HG03354 (cell line): ENCODE measurements at regions not wholly inside any gene's neighbourhood (a gene's known extent, or its start where the extent isn't known, plus 50 kb on each side); places are given as distances from the start of the nearest gene placed in this dataset.
"Not testable (repeated sequence)": the region's sequence is repeated elsewhere in the genome, so short reads cannot be mapped to it uniquely, and the experiment has no call there.

ENCODE experiments used
- ATAC-seq: cut with Tn5 transposase; IDR thresholded peaks from one replicate; pipeline ENCODE4 v1.9.1; 2021; ENCODE audit warnings: mild to moderate bottlenecking; ENCODE audit not compliant: unreplicated experiment, poor library complexity, severe bottlenecking

DNA sequence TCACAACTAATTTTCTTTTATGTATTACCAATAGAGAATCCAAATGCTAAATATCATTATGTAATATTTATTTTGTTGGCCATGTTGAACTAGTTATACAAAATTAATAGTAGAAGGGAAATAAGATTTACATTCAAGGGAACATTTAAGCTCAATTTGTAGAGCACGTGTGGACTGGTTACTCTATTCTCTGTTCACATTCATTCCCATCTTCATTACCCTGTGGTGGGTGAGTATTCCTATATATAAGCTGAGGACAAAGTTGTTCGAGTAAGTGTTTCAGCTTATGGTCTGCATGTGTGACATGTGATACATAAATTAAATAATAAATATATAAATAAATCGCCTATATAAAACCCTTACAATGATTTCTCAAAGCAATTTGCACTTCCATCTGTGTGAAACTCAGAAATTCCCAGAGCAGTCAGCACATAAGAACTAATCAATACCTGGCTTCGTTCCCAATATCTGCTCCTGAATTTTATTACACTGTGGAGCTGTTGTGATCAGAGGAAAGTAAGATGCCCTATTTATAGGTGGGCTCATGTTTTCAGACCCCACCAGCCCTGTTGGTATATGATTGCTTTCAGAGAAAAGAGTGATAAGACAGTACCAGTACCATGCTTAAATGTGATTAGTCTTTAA is 308.2 kb upstream of the DCN start:
- no peak for ATAC-seq

DNA sequence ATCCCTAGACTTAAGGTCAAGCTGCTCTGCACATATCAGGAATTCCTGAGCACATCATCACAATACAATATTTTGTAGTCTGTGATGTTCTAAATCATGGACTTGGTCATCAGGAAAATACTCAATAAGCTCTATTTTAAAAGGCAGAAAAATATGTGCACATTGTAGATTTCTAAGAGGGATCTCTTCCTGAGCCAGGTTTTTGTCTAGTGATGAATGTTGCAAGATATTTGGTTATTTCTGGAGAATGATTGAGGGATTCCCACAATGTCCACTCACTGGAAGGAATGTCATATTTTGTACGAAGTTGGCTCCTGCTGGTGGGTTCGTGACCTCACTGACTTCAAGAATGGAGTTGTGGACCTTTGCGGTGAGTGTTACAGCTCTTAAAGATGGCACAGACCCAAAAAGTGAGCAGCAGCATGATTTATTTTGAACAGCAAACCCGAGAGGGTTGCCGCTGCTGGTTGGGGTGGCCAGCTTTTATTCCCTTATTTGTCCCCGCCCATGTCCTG is 300.9 kb upstream of the DCN start:
- ATAC-seq, result no peak

DNA sequence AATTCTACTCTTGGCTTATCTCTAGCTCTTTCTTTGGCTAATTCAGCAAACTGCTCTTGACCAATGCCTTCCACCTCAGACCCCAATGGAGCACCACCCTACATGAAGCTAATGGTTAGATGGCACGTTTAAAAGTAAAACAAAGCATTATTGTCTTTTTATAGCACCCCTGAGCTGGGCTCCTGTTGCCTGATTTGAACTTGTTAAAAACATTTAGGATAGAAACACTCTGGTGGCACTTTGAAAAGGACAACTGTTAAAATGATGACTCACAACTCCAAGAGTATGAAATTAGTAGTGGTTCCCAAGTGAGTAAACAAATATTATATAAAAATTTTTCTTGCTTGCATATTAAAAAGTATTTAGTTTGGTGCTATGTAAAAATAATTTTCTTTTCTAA is 299.6 kb upstream of the DCN start:
- no peak for ATAC-seq

DNA sequence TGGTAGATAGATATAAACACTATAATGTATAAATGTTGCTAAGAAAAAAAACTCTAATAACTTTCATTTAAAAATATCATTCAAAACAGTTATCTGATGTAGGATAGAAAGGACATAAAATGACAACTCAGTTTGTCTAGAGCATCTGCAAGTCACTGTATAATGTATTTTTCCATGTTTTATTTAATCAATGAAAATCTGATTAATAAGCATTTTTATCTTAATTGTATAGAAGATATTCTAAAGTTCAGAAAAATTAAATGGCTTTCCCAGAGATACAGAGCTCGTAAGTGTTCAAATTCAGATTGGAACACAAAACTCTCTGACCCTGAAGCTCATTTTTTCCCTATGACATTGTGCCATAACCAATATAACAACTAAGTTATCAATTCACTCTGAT is 295.9 kb upstream of the DCN start:
- ATAC-seq, result no peak

DNA sequence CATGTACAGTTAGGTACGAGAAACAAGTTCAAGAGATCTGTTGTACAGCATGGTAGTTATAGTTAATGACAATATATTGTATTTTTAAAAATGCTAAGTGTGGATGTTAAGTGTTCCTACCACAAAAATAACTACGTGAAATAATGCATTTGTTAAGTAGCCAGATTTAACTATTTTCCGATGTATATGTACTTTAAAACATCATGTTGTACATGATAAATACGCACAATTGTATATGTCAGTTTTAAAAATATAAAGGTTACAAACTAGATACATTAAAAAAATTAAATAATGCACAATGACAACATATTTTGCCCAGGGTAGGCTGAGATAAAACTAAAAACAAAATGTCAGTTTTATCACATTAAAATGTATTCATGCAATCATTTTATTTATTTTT is 285.1 kb upstream of the DCN start:
- no peak for ATAC-seq

DNA sequence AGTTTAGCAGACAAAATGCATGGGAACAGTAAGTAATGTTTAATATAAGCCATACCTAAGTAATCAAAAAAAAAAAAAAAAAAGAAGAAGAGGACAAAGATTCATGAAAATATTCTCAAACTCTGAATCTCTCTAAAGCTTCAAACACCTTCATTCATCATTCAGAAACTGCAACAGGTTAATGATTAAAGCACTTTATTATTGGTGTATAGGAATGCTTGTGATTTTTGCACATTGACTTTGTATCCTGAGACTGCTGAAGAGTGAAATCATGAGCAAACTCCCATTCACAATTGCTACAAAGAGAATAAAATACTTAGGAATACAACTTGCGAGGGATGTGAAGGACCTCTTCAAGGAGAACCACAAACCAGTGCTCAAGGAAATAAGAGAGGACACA is 278.4 kb upstream of the DCN start:
- no peak for ATAC-seq

DNA sequence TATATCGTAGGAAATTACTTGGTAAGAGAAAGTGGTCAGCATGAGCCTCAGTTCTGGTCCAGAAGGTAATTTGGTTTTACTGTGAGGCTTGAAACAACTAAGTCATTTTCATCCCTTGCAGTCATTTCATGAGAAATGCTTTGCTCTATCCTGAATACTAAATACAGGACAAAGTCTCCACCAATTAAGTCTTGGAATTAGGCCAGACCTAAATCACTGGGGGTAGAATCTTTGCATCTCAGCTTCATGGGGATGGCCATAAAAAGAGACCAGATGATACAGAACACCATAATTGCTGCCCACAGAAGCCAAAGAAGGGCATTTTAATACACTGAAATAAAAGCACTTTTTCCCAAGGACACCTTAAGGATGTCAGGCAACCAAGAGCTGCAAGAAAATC is 277.9 kb upstream of the DCN start:
- ATAC-seq, result no peak

DNA sequence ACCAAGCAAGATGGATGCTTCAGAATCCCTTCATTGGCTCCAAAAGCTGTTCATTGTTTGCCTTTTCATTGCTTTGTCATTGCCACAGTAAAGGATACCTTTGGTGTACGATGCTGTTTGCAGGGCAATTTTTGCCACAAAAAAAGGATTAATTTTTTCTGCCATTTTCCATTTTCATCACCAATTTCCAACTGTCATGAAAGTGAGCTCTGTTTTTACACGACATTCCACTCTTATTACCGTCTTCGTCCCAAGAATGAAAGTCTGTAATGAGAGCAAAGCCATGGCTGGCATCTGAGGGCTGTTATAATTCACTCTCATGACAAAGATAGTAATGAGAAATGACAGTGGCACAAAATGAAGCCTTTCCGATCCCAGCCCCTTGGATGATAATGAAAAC is 272.7 kb upstream of the DCN start:
- no peak for ATAC-seq

DNA sequence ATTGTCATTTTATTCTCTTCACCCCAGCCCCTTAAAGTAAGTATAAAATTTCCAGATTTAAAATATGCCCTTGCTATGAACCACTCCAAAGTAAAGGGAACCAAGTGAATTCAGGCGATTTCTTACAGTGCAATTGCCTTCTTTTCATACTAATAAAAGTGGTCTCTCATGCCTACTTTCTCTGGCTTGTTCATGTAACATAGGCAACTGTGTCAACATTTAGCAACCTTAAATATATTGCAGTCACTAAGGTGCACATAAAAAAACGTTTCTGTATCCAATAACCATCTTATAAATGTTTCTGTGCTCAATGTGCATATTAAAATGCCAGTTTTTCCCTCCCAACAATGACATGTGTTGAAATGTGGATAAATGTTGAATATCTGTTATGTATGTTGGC is 271.6 kb upstream of the DCN start:
- ATAC-seq, result no peak

DNA sequence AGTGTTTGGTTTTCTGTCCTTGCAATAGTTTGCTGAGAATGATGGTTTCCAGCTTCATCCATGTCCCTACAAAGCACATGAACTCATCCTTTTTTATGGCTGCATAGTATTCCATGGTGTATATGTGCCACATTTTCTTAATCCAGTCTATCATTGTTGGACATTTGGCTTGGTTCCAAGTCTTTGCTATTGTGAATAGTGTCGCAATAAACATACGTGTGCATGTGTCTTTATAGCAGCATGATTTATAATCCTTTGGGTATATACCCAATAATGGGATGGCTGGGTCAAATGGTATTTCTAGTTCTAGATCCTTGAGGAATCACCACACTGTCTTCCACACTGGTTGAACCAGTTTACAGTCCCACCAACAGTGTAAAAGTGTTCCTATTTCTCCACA is 269.8 kb upstream of the DCN start:
- not testable (repeated sequence) for ATAC-seq

DNA sequence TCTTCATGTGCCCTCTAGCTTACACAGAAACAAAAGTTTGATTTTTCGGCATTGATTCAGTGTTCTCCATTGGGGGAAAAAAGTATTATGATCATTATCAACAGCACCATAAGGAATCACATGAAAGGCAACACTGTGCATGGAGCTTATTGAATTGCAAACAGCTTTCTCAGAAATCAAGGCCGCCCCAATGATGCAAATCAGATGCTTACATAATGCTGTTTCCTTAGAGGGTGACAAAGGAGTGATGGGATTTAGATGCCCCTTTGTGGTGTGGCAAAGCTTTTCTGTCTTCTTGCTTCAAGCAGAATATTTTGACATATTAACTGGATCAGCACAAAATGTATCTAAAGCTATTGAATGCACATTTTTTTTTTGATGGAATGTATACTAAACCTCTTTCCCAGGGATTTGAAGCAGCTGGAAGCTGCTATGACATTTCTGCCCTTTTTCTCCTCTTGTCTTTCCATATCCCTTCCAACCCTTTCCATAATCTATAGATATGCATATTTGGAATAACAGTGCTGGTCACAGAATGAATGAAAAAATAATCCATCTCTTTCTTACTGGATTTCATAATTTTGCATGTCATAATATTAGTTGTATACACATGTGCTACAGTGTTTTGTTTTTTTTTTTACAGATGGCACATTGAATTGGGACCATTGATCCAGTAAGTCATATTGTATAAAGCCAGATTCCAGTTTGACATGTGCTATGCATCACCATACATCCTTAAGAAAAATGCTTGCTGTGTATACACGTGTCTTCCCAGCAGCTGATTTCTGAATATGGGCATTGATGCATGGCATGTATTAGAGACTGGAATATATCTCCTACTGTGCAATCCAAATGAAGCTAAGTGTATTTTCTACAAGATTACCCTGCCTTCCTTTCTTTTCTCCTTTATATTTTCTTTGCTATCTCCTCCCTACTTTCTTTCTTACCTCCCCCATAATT is 259.7 kb upstream of the DCN start:
- ATAC-seq, result no peak

DNA sequence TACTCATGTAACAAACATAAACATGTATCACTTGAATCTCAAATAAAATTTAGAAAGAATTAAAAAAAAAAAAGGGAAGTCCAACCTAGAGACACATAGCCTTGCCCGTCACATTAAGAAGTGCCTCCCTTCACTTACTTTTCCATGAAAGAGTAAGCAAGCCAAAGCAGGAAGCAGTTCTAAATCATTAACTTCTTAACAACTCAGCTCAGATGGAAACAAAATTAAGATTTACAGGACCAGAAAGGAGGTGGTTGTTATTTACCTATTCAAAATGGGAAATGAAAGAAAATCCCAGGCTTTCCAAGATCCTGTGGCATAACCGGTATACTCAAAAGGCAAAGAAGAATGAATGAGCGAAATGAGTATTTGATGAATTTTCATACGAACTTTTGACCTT is 258.6 kb upstream of the DCN start:
- ATAC-seq, result no peak

DNA sequence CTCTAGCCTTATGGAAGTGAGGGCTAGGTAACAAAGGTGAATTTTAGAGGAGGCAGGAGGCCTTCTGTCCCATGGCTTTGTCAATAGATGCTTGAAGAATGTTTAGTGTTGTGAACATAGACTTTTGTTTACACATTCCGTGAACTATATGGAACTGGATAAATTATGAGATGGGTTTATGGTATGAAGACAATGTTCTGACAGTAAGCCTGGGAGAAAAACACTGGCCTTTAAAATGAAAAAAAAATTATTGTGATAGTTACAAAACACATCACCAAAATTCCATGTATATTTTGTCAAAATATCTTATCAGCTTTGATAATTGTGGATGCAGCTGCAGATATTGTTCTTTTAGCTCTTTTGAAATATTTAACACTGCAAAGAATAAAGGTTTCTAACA is 251.5 kb upstream of the DCN start:
- ATAC-seq, result no peak

DNA sequence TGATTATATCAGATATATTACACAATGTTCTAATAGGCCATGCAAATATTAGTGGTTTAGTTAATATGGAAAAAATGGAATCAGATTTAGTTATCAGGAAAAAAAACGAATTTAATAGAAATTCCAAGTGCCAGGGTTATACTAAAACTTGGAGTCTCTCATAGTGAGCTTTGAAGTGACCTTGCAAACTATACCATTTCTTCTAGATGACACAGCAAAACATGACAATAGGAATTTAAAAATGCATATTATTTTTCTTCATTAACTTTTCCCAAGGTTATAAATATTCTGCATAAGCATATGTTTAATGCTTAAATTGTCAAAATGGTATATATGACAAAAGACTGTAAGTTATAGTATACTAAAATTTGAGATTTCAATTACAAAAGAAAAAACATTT is 250.1 kb upstream of the DCN start:
- ATAC-seq, result no peak

DNA sequence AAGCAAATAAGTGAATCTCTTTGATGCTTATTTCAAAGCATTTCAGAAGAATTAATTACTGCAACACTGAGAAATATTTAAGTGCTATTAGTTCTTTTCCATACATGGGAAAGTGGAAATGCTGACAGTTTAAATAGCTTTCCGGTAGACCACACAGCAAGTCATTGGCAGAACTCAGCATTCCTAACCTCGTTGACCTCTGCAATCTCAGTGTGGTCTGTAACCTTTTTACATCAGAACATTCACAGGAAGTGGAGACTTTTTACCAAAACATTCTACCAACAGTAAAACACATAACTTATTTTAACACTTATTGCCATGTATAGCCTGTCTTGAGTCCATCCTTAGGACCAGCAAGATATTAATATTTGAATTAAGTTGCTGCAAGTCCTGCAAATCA is 249.5 kb upstream of the DCN start:
- no peak for ATAC-seq

DNA sequence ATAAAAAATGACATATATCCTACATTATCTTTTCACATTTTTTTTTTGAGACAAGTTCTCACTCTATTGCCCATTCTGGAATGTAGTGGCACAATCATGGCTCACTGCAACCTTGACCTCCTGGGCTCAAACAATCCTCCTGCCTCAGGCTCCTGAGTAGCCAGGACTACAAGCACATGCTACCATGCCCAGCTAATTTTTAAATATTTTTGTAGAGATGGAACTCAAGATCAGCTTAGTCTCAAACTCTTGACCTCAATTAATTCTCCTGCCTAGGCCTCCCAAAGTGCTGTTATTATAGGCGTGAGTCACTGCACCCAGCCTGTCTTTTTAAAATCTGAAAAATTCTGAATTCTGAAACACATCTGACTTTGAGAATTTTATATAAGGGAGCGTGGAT is 241.9 kb upstream of the DCN start:
- ATAC-seq, result no peak

DNA sequence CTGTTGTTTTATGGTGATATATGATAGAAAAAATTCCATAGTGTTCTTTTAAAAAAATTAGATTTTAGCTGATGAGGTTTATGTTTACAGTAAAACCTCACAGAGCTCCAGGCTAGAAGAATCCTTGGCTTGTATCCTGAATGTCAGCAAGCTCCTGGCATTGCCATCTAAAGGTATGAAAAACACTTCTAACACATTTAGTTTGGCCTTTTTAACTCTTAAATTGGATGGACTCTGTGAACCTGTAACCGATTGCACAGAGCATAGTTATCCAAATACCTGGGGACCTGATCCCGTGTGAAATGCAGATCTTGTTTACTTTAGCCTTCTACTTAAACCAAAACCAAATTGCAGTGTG is 241.1 kb upstream of the DCN start:
- ATAC-seq, result no peak

DNA sequence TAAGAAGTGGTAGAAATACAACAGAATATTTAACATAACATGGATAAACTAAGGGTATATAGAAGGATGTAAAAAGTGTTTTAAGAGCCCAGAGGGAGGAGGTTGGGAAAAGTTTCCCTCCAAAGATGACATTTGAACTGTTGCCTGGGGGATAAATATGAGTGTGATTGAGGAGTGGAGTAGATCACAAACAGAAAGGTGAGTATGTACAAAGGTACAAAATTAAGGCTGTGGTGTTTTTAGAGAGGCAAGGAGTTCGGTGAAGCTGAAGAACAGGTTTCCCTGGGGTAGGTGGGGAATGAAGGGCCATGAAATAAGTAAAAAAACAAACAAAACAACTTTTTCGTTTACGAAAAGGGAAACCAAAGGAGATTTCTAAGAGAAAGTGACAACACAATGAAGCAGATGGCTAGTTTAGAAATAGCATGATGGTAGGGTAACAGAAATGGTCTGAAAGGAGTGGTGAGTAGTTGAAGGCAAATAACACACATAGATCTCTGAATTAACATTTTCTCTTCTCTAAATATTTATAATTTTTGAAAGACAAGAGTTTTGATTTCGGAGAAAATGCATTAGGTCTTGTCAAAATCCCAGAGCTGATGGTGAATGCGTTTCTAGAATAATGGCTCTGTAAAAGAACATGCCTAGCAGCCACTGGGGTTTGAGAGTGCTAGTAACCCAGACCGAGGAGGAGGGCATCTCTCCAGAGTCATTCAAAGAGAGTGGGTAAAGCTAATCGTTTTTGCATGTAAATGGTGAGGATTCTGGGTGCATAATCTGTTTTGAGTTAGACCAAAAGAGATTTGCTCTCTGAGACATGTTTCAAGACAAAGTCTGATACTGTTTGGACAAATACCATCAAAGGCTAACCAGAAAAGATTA is 240.4 kb upstream of the DCN start:
- ATAC-seq, result no peak

DNA sequence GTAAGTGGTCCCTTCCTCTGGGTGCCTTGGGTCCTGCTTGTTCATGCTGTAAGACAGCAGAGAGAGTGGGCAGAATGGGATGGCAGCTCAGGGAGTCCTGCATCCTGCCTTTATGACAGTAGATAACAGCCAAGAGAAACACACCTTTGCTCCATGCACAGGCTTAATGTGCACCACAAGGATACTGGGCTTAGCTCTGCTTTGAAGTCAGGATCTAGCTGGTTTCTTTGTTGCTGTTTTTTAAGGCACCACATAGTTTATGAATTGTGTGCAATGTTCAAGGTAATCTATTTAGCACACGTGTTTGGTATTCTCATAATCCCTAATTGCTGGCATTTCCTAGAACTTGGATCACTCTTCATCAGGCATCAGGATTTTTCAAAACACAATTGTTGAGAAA is 239.5 kb upstream of the DCN start:
- no peak for ATAC-seq

DNA sequence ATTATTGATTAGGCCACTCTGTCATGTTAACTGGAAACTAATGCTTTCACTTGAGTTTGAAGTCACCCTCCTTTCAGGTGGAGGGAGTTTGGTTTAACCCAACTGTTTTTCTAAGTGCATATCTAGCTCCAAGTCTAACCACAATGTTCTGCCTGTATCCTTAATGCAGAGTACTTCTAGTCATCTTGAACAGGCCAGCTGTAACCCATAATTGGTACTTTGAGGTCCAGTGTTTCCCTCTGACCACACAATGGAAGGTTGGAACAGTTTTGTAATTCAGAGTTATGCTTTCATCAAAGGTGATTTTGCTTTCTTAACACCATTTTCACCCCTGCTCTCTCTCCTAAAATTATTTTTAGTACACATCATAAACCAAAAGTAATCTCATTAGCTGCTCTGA is 237.2 kb upstream of the DCN start:
- ATAC-seq, result no peak
